Activated T-cell treated with anti-CD3 and anti-CD28 coated beads, Interleukin-2, amount 50 U/mL, for 48 hours (primary cell): ENCODE measurements at regions not wholly inside any gene's neighbourhood (a gene's known extent, or its start where the extent isn't known, plus 50 kb on each side); places are given as distances from the start of the nearest gene placed in this dataset.

Source experiments
- DNase-seq, 2 experiments: peaks; one replicate each; pipeline ENCODE4 v3.0.0-alpha.2; 2020

GRCh38 chr12:61860451-61860850, 399.8 kb upstream of the USP15 start:
- DNase-seq = no peak

GRCh38 chr12:61862986-61863385, 397.2 kb upstream of the USP15 start:
- no peak for DNase-seq

- DNase-seq = no peak
Measured at GRCh38 chr12:61863811-61864210, 396.4 kb upstream of the USP15 start.

- DNase-seq = no peak
Measured at GRCh38 chr12:61869796-61870195, 390.4 kb upstream of the USP15 start.

- no peak for DNase-seq
Measured at GRCh38 chr12:61870658-61871484, 389.3 kb upstream of the USP15 start.

GRCh38 chr12:61871485-61871810, 388.8 kb upstream of the USP15 start:
- DNase-seq = no peak

- no peak for DNase-seq
Measured at GRCh38 chr12:61879229-61879628, 381.0 kb upstream of the USP15 start.

GRCh38 chr12:61880186-61880585, 380.0 kb upstream of the USP15 start:
- no peak for DNase-seq

- DNase-seq = no peak
Measured at GRCh38 chr12:61891632-61892031, 368.6 kb upstream of the USP15 start.

GRCh38 chr12:61894168-61894567, 366.0 kb upstream of the USP15 start:
- DNase-seq = no peak

GRCh38 chr12:61896436-61896835, 363.8 kb upstream of the USP15 start:
- DNase-seq = no peak

GRCh38 chr12:61902403-61902802, 357.8 kb upstream of the USP15 start:
- no peak for DNase-seq

GRCh38 chr12:61911113-61911512, 349.1 kb upstream of the USP15 start:
- no peak for DNase-seq

GRCh38 chr12:61915420-61915819, 344.8 kb upstream of the USP15 start:
- DNase-seq = no peak

- no peak for DNase-seq
Measured at GRCh38 chr12:61916831-61917230, 343.4 kb upstream of the USP15 start.

GRCh38 chr12:61919686-61920085, 340.5 kb upstream of the USP15 start:
- no peak for DNase-seq

GRCh38 chr12:61920230-61920629, 340.0 kb upstream of the USP15 start:
- no peak for DNase-seq

- DNase-seq = no peak
Measured at GRCh38 chr12:61923152-61923551, 337.1 kb upstream of the USP15 start.

GRCh38 chr12:61934564-61934963, 325.6 kb upstream of the USP15 start:
- no peak for DNase-seq

GRCh38 chr12:61939977-61940376, 320.2 kb upstream of the USP15 start:
- DNase-seq = no peak

- no peak for DNase-seq
Measured at GRCh38 chr12:61956545-61956944, 303.7 kb upstream of the USP15 start.

GRCh38 chr12:61974461-61974860, 285.7 kb upstream of the USP15 start:
- no peak for DNase-seq

- DNase-seq = no peak
Measured at GRCh38 chr12:61985830-61986229, 274.4 kb upstream of the USP15 start.

- no peak for DNase-seq
Measured at GRCh38 chr12:61987173-61987572, 273.0 kb upstream of the USP15 start.

- DNase-seq = no peak
Measured at GRCh38 chr12:61991661-61992060, 268.5 kb upstream of the USP15 start.
